Progenitor cell of endocrine pancreas (in vitro differentiated cells): ENCODE measurements at regions not wholly inside any gene's neighbourhood (a gene's known extent, or its start where the extent isn't known, plus 50 kb on each side); places are given as distances from the start of the nearest gene placed in this dataset.

ENCODE experiments used
- DNase-seq: peaks from one replicate; pipeline ENCODE4 v3.0.0; 2021; ENCODE audit warnings: low spot score; ENCODE audit not compliant: unreplicated experiment
- H3K27ac Mint-ChIP-seq: 2 replicates; pipeline ENCODE4 v1.8.0; 2021; ENCODE audit warnings: mild to moderate bottlenecking, moderate library complexity, mixed read lengths
- H3K27me3 Mint-ChIP-seq: 2 replicates; pipeline ENCODE4 v1.8.0; 2021; ENCODE audit warnings: mixed read lengths
- H3K36me3 Mint-ChIP-seq: 2 replicates; pipeline ENCODE4 v1.8.0; 2022; ENCODE audit warnings: mixed read lengths; ENCODE audit not compliant: insufficient read depth
- H3K4me1 Mint-ChIP-seq: 2 replicates; pipeline ENCODE4 v1.8.0; 2021; ENCODE audit warnings: low read depth, mixed read lengths
- H3K4me3 Mint-ChIP-seq: 2 replicates; pipeline ENCODE4 v1.8.0; 2021; ENCODE audit warnings: low read depth, mild to moderate bottlenecking, moderate library complexity, mixed read lengths
- H3K9me3 Mint-ChIP-seq: 2 replicates; pipeline ENCODE4 v1.8.0; 2021; ENCODE audit warnings: low read depth, mixed read lengths
- TF ChIP-seq, protein P1 (sequence below): fragments of 200-600 bp; sonication (generic); IDR thresholded peaks from one replicate; pipeline ENCODE4 v1.5.0; 2021; ENCODE audit warnings: antibody characterized with exemption, mild to moderate bottlenecking; ENCODE audit not compliant: unreplicated experiment

DNA sequence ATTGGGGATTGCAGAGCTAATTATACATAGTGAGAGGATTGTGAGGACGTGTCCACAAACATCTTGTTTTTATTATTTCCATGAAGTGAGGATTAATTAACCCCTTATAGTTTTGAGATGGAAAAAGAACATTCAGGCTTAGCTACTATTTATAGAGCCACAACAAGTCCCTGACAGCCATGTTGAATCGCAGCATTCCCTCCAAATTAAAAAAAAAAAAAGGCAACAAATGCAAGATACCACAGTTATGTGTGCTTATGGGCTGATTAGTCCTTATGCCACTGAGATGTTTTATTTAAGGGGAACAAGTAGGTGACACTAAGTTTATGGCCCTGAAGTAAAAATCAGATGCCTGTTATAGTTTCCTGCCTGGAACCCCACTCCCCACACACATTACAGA lies 350.3 kb downstream of the GPAM start:
- Mint-ChIP-seq H3K9me3 (no peaks in the 10 kb centered on the region), H3K36me3 (no peaks in the 10 kb centered on the region), H3K4me3 (no peak overlapping the region), H3K27ac (no peak overlapping the region), H3K27me3 (peaks cover 3% of the 10 kb centered on the region), H3K4me1 (no peaks in the 10 kb centered on the region)
- TF ChIP-seq, protein P1, sequence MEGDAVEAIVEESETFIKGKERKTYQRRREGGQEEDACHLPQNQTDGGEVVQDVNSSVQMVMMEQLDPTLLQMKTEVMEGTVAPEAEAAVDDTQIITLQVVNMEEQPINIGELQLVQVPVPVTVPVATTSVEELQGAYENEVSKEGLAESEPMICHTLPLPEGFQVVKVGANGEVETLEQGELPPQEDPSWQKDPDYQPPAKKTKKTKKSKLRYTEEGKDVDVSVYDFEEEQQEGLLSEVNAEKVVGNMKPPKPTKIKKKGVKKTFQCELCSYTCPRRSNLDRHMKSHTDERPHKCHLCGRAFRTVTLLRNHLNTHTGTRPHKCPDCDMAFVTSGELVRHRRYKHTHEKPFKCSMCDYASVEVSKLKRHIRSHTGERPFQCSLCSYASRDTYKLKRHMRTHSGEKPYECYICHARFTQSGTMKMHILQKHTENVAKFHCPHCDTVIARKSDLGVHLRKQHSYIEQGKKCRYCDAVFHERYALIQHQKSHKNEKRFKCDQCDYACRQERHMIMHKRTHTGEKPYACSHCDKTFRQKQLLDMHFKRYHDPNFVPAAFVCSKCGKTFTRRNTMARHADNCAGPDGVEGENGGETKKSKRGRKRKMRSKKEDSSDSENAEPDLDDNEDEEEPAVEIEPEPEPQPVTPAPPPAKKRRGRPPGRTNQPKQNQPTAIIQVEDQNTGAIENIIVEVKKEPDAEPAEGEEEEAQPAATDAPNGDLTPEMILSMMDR, result no peak
- no peak for DNase-seq

DNA sequence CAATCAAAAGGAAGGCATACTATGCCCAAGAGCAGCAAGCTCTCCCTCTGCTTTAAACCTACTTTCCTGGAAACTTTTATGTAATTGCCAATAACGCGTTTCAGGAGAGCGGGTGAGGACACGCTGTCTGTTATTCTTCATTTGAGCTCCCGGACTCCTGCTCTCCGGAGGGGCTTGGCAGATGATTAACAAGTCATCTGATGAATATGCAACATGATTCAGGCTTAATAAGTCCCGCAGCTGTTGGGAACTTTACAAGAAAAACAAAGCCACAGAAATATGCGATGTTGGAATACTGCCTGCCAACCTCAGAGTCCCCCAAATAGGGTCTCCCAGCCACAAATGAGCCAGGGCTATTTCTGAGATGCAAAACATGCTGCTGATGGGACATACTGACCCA lies 348.0 kb downstream of the GPAM start:
- no peaks in the 10 kb centered on the region for H3K9me3 Mint-ChIP-seq
- no peak overlapping the region for H3K4me3 Mint-ChIP-seq
- peaks cover 3% of the 10 kb centered on the region for H3K27me3 Mint-ChIP-seq
- H3K36me3 Mint-ChIP-seq, result no peaks in the 10 kb centered on the region
- H3K27ac Mint-ChIP-seq, result no peak overlapping the region
- H3K4me1 Mint-ChIP-seq, result no peaks in the 10 kb centered on the region
- TF ChIP-seq, protein P1, result no peak
- no peak for DNase-seq

DNA sequence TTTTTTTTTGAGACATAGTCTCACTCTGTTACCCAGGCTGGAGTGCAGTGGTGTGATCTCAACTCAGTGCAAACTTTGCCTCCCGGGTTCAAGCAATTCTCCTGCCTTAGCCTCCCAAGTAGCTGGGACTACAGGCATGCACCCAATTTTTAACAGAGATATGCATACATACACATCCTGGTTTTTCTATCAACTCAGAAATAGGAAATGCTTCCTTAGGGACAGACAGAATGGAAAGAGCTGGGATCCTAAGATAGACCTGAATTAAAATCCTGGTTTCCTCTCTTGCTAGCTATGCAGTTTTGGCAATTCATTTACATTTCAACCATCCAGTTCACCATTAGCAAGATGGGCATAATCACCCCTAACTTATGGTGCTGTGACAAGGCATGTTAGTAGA lies 347.5 kb downstream of the GPAM start:
- Mint-ChIP-seq H3K27me3 (peaks cover 3% of the 10 kb centered on the region), H3K27ac (no peak overlapping the region), H3K4me3 (no peak overlapping the region), H3K36me3 (no peaks in the 10 kb centered on the region), H3K4me1 (no peaks in the 10 kb centered on the region), H3K9me3 (no peaks in the 10 kb centered on the region)
- TF ChIP-seq, protein P1, result no peak
- no peak for DNase-seq

DNA sequence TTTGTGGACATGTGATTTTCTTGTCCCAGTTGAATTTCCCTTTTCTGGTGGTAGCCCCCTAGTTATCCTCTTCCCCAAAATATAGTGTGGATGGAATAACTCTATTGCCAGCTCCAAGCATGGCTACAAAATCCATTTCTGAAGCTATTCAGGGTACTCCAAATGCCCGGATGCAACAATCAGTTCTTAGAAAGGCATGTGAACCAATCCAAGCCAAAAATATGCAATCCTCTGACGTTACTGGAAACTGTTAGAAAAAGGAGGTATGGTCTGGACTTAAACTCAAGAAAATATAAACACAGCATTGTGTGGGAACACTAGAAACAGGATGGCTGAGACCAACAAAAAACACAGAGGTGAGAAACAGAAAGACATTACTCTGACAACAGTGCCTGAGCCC lies 347.0 kb downstream of the GPAM start:
- Mint-ChIP-seq H3K9me3 (no peaks in the 10 kb centered on the region), H3K4me3 (no peak overlapping the region), H3K27me3 (peaks cover 3% of the 10 kb centered on the region), H3K27ac (no peak overlapping the region), H3K4me1 (no peaks in the 10 kb centered on the region), H3K36me3 (no peaks in the 10 kb centered on the region)
- TF ChIP-seq, protein P1, result no peak
- no peak for DNase-seq

DNA sequence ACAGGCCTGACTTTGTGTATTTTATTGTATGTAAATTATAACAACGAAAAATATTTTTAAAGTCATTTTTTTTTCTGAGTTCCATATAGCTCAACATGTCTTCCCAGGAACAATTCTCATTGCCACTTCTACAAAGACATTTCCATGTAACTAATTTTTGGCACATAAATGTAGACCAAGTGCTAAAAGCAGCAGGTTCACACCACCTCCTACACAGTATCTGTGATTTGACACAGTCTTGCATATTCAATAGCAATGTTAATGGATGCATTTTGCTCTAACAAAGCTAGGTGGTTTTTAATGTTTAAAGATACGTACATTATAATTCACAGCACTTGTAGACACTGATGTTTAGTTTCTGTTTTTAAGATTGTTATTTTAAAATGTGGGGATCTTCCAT lies 346.5 kb downstream of the GPAM start:
- no peak for DNase-seq
- Mint-ChIP-seq H3K9me3 (no peaks in the 10 kb centered on the region), H3K4me3 (no peak overlapping the region), H3K36me3 (no peaks in the 10 kb centered on the region), H3K27ac (no peak overlapping the region), H3K4me1 (no peaks in the 10 kb centered on the region), H3K27me3 (peaks cover 3% of the 10 kb centered on the region)
- TF ChIP-seq, protein P1, result no peak
